ENCODE measurements at regions not wholly inside any gene's neighbourhood (a gene's known extent, or its start where the extent isn't known, plus 50 kb on each side); places are given as distances from the start of the nearest gene placed in this dataset.

GRCh38 chr2:7444626-7445025 lies 527.4 kb downstream of the RNF144A start:
- CTCF ChIA-PET (ENCODE audit: low intra/inter-chr PET ratio), result no interaction called here
- 9% methylated on average over 4 of the region's 4 CpGs for WGBS (ENCODE audit: insufficient coverage, low coverage, missing lambda C conversion rate)
- POLR2A ChIA-PET, result interaction anchor here (1.1 kb wide), 1 partner anchor 8 kb away, joined by 3 read pairs; no protein-coding TSS in a partner anchor

More at GRCh38 chr2:7444626-7445025, 527.4 kb downstream of the RNF144A start:
- no peak overlapping the region for H3K9ac ChIP-seq (ENCODE audit: insufficient read depth in 1 of 2, low read depth in 2 of 2, low read length in 2 of 2)
- no peaks in the 10 kb centered on the region for H3K36me3 ChIP-seq (ENCODE audit: control insufficient read depth, insufficient read depth, low read length)
- in situ Hi-C loops (cut with MboI) (no loop called here), intact Hi-C loops (cut with micrococcal nuclease) (no loop called here)
- no peak overlapping the region for H3K4me3 ChIP-seq
- TF ChIP-seq ZBTB9 (CRISPR knock-in tag; IDR thresholded peaks at IDR 0.05) (no peak), SRSF1 (IDR thresholded peaks at IDR 0.05; ENCODE audit: low read depth, low read length) (no peak), PHB2 (IDR thresholded peaks at IDR 0.05; ENCODE audit: low read depth) (no peak), PTRF (tag; IDR thresholded peaks at IDR 0.05) (no peak), EHMT2 (IDR thresholded peaks at IDR 0.05) (no peak), NKRF (IDR thresholded peaks at IDR 0.05; ENCODE audit: borderline replicate concordance) (no peak)
- H3K4me2 ChIP-seq (ENCODE audit: insufficient read depth, low read length), result no peak overlapping the region
- no peaks in the 10 kb centered on the region for H3K79me2 ChIP-seq (ENCODE audit: control insufficient read depth, insufficient read depth, low read length)
- no peaks in the 10 kb centered on the region for H3K4me1 ChIP-seq (replicated peaks in 1 of 2; ENCODE audit: control insufficient read depth in 2 of 2, insufficient read depth in 2 of 2, low read length in 2 of 2)
- H3K27ac ChIP-seq (ENCODE audit: extremely low read depth, low read depth, low read length), result no peak overlapping the region
- no peak for ATAC-seq
- H2AFZ ChIP-seq (ENCODE audit: low read depth, low read length), result no peak overlapping the region
- H3K9me1 ChIP-seq (ENCODE audit: control insufficient read depth, insufficient read depth, low read length), result no peaks in the 10 kb centered on the region
- FAIRE-seq, result no peak
- BruUV-seq (replicated peaks), result no TSS peak
- no peaks in the 10 kb centered on the region for H3K9me3 ChIP-seq (replicated peaks; ENCODE audit: control insufficient read depth, insufficient read depth, low read depth, low read length)
- no peak for DNase-seq (ENCODE audit: extremely low read depth in 1 of 4, low spot score in 3 of 4)
- H3K27me3 ChIP-seq (ENCODE audit: control insufficient read depth in 2 of 2, insufficient read depth in 2 of 2, low read length in 2 of 2), result no peaks in the 10 kb centered on the region
- no peaks in the 10 kb centered on the region for H4K20me1 ChIP-seq (replicated peaks; ENCODE audit: control insufficient read depth, insufficient read depth, low read length)

Measured in K562 (cell line).